GM21723 (cell line): ENCODE measurements at regions not wholly inside any gene's neighbourhood (a gene's known extent, or its start where the extent isn't known, plus 50 kb on each side); places are given as distances from the start of the nearest gene placed in this dataset.
"Not testable (repeated sequence)": the region's sequence is repeated elsewhere in the genome, so short reads cannot be mapped to it uniquely, and the experiment has no call there.

Experiments used
- ATAC-seq: cut with Tn5 transposase; IDR thresholded peaks from one replicate; pipeline ENCODE4 v1.9.1; 2021; ENCODE audit warnings: mild to moderate bottlenecking, moderate library complexity; ENCODE audit not compliant: unreplicated experiment

DNA sequence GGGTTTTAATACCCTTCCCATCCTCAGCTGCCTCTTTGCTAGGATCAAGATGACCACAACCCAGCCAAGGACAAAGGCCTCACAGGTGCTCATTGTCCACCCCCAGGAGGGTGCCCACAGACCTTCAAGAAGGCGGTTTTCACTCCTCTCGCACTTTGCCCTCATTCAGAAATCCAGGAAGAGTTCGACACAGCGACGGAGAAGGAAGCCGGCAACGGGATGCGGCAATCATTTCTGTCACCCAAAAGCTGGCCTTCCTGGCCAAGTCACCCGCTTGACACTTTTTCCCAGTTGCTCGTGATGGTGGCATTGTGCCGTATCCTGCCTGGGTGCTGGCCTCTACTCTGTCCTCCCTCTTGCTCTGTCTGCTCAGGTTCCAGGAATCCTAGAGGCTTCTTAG, 293.0 kb upstream of the ZNF337 start:
- not testable (repeated sequence) for ATAC-seq

DNA sequence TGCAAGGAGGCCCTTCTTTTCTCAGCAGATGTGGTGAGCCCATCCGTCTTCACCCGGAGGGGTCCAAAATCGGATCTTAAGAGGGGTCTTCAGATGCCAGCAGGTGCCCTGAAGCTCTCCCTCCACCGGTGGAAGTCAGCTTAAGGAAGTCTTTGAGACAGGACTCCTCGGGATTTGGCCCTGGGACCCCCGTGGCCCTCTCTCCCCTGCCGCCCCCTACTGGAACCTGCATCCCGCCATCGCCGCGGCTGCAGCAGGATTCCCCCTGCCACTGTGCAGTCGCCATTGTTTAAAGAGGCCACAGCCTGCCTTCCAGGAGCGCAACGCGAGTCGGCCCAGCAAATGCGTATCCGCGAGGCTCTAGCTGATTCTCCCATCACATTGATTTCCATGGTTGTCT, 292.5 kb upstream of the ZNF337 start:
- no peak for ATAC-seq

DNA sequence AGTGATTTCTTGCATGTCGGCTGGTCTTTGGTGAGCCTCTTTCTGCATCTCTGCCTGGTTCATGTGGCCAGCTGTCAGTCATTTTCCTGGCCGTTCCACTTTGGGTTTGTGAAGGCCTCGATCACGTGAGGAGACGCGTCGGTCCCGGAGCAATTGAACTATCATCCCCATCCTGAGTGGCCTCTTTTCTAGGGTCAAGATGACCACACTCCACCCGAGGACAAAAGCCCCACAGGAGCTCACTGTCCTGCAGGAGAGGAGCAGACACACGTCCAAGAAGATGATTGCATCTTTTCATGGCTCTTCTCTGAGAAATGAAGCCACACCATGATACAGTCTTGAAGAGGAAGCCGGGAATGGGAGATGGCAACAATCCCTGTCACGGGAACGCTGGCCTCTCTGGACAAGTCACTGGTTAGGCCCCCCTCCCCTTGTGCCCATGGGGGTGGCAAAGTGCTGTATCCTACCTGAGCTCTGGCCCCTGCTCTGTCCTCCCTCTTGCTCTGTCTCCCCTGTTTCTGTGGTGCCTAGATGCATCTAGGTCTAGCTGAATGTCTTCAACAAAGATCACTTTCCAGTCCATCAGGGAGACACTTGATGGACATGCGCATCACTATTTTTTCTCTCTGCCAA, 291.4 kb upstream of the ZNF337 start:
- ATAC-seq, result not testable (repeated sequence)

DNA sequence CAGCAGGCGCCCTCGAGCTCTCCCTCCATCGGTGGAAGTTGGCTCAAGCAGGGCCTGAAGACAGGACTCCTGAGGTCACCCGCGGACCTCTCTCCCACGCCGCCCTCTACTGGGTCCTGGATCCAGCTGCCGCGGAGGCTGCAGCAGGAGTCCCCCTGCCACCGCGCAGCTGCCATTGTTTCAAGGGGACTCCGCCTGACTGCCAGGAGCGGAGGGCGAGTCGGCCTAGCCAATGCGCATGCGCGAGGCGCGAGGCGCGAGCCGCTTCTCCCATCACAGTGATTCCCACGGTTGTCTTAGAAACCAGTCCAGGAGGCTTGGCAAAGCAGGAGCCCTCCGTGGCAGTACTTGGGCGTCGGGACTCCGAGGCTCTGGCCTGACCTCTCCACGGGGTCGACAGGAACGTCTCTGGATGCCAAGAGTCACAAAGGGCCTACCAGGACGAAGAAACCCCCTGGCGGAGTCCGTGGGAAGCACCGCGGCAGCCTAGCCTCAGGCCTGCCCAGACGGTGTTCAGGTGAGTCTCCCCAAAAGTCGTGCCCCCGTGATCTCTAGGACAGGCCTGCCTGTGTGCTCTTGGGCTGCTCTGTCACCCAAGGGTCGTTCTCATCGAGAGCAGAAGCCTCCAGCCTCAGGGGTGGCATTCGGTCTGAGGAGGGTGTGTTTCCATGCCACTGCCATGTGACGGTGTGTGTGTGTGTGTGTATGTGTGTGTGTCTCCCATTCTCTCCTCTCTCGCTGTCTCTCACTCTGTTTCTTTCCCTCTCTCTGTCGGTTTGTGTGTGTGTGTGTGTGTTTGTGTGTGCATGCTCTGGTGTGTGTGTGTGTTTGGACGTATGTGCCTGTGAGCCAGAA, 290.6 kb upstream of the ZNF337 start:
- peak; percentile 80 for ATAC-seq

DNA sequence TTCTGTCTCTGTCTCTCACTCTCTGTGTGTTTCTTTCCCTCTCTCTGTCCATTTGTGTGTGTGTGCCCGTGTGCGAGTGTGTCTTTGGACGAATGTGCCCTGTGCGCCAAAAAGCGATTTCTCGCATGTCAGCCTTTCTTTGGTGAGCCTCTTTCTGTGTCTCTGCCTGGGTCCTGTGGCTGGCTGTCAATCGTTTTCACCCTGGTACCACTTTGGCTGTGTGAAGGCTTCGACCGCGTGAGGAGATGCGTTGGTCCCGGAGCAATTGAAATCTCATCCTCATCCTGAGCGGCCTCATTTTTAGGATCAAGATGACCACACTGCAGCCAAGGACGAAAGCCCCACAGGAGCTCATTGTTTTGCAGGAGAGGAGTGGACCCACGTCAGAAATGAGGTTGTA, 288.9 kb upstream of the ZNF337 start:
- no peak for ATAC-seq

DNA sequence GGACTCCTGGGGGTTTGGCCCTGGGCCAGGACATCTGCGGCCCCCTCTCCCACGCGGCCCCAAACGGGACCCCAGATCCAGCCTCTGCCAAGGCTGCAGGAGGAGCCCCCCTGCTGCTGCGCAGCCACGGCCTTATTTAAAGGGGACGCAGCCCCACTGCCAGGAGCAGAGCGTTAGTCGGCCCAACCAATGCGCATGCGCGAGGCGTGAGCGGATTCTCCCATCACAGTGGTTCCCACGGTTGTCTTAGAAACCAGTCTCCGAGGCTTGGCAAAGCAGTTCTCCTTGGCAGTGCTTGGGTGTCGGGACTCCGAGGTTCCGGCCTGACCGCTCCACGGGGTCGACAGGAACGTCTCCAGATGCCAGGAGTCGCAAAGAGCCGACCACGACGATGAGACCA, 288.3 kb upstream of the ZNF337 start:
- no peak for ATAC-seq

DNA sequence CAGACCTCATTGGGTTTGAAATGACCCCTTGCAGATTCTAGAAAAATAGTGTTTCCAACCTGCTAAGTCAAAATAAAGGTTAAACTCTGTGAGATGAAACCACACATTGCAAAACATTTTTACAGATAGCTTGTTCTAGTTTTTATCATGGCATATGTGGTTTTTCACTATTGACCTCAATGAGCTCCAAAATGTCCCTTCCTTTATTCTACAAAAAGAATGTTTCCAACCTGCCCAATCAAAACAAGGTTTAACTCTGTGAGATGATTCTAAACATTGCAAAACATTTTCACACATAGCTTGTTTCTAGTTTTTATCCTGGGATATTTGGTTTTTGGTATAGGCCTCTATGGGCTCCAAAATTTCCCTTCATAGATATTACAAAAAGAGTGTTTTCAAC, 286.0 kb upstream of the ZNF337 start:
- ATAC-seq, result not testable (repeated sequence)

DNA sequence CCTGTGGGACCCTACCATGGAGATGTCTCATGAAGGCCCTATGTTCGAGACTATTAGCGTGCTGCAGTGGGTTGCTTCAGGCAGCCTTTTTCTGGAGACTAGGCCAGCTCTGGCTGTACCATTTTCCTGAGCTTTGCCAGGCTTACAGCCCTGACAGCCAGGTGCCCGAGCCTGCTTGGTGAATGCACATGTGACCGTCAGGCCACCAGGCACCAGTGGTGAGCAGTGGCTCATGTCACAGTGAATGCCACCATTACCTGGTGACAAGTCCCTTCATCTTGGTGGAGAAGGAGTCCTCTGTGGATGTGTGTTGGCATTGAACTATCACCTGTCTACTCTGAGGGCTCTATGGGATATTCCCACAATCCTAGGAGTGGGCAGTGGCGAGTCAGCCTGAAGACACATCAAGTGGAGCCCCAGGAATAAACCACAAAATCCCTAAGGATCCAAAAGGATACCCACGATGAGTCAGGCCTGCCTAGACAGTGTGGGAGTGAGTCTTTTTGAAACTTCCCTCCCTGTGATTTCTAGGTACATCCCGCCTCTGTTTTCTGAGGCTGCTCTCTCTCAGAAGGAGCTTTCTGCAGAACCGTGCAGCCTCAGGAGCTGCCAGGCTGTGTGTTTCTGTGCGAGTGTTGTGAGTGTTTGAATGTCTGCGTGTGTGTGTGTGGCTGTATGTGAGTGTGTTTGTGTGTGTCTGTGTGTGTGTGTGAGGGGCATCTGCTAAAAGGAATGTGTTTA, 282.0 kb upstream of the ZNF337 start:
- ATAC-seq, result not testable (repeated sequence)

DNA sequence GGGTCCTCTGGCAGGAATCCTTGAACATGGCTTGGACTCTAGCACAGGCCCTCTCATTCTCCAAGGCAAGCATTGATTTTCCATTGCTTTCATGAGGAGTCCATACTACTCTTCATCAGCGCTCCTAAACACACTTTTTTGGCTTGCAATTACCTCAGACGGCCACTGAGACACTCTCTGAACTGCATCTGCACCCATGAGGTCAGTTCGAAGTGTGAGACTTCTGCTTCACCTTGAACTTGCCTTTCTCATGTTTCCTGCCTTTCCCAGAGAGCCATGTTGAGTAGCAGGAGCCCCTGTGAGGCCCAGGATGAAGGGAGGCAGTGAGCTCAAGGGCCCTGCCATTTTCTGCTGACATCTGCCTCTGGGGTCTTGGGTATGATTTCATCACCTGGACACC, 279.2 kb upstream of the ZNF337 start:
- ATAC-seq, result not testable (repeated sequence)

DNA sequence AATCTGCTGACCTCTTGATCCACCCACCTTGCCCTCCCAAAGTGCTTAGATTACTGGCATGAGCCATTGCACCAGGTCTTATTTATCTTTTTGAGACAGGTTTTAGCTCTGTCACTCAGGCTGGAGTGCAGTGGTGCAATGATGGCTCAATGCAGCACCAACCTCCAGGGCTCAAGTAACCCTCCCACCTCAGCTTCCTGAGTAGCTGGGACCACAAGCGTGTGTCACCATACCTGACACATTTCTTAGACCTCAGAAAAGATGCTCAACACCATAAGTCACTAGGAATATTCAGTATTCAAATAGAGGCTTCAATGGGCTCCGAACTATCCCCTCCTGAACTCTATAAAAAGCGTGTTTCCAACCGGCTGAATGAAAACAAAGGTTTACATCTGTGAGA, 268.6 kb upstream of the ZNF337 start:
- not testable (repeated sequence) for ATAC-seq

DNA sequence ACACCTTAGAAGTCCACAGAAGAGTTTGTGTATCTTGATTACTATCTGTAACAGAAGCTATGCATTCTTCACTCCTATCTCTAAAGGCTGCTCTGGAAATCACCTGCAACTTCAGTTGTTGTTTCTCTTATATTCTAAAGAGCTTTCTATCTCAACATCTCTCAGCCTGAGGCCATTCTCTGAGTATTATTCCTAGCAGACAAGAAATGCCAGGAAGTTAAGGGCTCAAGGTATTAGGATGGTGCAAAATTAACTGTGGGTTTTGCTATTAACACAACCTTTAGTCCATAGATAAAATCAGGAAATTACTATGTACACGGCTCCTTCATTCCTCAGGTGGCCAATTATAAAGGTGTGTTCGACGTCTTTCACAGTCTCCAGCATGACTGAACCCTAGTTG, 257.2 kb upstream of the ZNF337 start:
- not testable (repeated sequence) for ATAC-seq

DNA sequence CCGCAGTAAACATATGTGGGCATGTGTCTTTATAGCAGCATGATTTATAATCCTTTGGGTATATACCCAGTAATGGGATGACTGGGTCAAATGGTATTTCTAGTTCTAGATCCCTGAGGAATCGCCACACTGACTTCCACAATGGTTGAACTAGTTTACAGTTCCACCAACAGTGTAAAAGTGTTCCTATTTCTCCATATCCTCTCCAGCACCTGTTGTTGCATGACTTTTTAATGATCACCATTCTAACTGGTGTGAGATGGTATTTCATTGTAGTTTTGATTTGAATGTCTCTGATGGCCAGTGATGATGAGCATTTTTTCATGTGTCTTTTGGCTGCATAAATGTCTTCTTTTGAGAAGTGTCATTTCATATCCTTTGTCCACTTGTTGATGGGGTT, 238.6 kb upstream of the ZNF337 start:
- ATAC-seq, result not testable (repeated sequence)

DNA sequence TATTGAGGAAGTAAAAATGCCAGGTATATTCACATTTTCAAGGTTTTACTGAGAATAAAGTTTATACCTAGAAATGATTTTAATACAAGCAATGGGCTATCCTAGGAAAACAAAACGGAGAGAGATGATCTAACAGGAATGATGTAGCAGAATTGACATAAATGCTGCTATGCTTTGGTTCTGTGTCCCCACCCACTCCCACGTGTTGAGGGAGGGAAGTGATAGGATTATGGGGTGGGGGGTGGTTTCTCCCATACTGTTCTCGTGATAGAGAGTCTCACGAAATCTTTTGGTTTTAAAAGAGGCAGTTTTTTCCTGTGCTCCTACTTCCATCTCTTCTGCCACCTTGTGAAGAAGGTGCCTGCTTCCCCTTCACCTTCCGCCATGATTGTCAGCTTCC, 236.2 kb upstream of the ZNF337 start:
- not testable (repeated sequence) for ATAC-seq

DNA sequence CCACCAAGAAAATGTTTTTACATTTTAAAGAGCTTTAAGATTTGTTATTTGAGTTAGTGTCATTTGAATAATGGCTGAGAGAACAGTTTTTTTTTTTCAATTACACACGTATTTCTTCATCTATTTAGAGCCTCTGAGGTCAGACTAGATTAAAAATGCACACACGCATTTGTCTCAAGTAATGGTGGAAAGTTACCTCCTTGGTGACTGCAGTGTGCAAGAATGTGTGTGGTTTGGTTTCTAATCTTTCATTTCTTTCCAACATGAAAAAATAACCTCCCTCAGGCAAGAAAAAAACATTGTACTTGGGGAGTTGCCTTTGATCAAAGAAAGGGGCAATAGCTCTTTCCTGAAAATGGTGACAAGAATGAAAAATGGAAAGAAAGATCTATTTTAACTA, 235.5 kb upstream of the ZNF337 start:
- ATAC-seq, result not testable (repeated sequence)

DNA sequence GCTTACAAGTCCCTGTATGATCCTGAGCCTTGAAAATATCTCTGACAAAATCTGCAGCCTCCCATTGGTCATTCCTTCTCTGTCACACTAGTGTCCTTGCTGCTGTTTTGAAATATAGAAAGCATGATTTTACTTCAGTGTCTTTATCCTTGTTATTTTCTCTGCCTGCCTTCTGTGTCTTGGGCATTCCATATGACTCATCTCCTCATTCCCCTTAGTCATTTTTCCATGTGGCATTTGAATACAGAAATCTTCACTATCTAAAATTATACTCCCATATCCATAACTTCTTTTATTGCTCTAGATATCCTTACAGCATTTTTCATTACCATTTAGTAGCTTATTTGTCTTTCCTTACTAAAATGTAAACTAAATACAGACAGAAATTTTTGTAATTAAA, 205.7 kb upstream of the ZNF337 start:
- ATAC-seq, result not testable (repeated sequence)

DNA sequence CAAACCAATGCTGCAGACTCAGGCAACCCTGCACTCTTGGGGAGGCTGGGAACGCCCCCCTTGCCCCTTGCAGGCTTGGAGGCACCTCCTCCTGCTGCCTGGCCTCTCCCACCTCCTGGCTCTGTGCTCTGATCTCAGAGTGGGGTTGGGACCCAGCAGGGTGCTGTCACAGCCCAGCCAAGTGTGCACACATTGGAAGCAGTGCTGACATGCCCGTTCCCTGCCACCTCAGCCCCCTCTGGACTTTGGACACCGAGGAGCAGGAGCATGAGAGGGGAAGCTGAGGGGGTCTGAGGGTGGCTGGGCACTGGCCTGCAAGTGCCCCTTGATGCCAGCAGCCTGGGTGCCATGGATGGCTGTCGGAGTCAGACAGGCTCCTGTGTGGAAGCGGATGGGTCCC, 202.0 kb upstream of the ZNF337 start:
- not testable (repeated sequence) for ATAC-seq

DNA sequence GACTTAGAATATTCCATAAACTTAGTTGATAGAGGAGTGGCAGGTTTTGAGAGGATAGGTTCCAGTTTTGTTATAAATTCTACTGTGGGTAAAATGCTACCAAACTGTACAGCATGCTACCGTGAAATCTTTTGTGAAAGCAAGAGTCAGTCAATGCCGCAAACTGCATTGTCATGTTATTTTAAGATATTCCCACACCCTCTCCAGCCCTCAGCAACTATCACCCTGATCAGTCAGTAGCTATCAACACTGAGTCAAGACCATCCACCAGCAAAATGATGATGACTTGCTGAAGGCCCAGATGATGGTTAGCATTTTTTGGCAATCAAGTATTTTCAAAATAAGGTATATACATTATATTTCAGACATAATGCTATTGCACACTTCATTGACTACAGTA, 182.4 kb upstream of the ZNF337 start:
- ATAC-seq, result not testable (repeated sequence)

DNA sequence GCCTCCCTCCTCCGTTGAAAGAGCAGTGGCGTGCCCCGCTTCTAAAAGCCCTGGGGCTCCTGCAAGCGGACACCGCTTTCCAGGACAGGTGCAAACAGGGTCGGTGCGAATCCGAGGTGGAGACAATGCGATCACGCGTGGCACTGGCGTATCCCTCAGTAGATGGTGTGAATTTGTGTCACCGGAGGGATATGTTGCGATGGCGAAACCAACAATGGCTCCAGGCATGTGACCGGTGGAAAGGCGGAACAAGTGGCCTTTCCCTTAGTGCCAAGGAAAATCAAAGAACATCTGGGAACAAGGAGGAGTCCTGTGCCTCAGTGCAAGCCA, 172.0 kb upstream of the ZNF337 start:
- not testable (repeated sequence) for ATAC-seq

DNA sequence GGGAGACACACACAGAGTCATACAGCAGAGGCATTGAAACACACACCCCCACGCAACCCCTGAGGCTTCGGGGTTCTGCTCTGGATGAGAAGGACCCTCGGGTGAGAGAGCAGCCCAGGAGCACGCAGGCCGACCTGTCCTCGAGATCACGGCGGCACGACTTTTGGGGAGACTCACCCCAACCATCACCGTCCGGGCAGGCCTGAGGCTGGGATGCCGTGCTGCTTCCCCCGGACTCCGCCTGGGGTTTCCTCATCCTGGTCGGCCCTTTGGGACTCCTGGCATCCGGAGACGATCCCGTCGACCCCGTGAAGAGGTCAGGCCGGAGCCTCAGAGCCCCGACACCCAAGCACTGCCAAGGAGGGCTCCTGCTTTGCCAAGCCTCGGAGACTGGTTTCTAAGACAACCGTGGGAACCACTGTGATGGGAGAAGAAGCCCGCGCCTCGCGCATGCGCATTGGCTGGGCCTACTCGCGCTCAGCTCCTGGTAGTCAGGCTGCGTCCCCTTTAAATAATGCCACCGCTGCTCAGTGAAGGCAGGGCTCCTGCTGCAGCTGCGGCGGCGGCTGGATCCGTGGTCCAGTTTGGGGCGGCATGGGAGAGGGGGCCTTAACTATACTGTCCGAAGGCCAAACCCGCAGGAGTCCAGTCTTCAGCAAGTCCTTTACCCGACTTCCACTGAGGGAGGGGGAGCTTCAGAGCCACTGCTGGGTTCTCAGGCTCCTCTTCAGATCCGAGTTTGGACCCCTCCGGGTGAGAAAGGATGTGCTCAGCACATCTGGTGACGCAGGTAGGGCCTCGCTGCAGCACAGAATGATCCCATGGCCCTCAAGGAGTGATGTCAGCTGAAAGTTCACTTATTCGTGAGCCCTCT, 171.4 kb upstream of the ZNF337 start:
- no peak for ATAC-seq

DNA sequence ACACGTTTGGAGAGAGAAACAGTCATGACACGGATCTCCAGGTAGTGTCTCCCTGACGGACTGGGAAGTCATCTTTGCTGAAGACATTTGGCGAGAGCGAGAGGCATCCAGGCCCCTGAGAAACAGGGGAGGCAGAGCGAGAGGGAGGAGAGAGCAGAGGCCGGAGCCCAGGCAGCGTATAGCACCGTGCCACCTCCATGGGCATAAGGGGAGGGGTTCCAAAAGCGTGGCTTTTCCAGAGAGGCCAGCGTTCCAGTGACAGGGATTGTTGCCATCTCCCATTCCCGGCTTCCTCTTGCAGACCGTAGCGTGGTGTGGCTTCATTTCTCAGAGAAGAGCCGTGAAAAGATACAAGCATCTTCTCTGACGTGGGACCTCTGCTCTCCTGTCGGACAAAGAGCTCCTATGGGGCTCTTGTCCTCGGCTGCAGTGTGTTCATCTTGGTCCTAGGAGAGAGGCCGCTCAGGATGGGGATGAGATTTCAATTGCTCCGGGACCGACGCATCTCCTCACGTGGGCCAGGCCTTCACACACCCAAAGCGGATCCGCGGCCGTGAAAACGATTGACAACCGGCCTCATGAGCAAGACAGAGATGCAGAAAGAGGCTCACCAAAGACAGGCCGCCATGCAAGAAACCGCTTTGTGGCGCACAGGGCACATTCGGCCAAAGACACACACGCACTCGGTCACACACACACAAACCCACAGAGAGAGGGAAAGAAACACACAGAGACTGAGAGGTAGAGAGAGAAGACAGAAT, 170.5 kb upstream of the ZNF337 start:
- ATAC-seq, result not testable (repeated sequence)
